Mammary epithelial cell (primary cell): ENCODE measurements at regions not wholly inside any gene's neighbourhood (a gene's known extent, or its start where the extent isn't known, plus 50 kb on each side); places are given as distances from the start of the nearest gene placed in this dataset.

Experiments used
- CTCF ChIP-seq, 2 donors: IDR thresholded peaks in 1 of 2; conservative IDR thresholded peaks in 1 of 2; 2 replicates each; pipeline ENCODE4 v1.5.1; 2011 to 2012; ENCODE audit warnings: inconsistent platforms in 2 of 2, low read length in 2 of 2, mild to moderate bottlenecking in 2 of 2, control low read depth in 1 of 2, low read depth in 1 of 2; ENCODE audit not compliant: insufficient read depth in 1 of 2; ENCODE audit errors: extremely low read depth in 1 of 2
- EZH2 ChIP-seq: IDR thresholded peaks from 2 replicates; pipeline ENCODE4 v1.6.1; 2012; ENCODE audit warnings: low read length, inconsistent platforms, borderline replicate concordance

- TF ChIP-seq CTCF (conservative IDR thresholded peaks at IDR 0.05 in 1 of 2, IDR thresholded peaks at IDR 0.05 in 1 of 2; ENCODE audit: extremely low read depth in 1 of 2, insufficient read depth in 1 of 2, low read depth in 1 of 2, low read length in 2 of 2), result no peak
- no peak for TF ChIP-seq EZH2
These were observed 64.5 kb upstream of the NPAS2 start for GRCh38 chr2:100755441-100755840.
